ENCODE measurements at regions not wholly inside any gene's neighbourhood (a gene's known extent, or its start where the extent isn't known, plus 50 kb on each side); places are given as distances from the start of the nearest gene placed in this dataset.

GRCh38 chr3:117927825-117928224, 1106.8 kb downstream of the IGSF11 start:
- no peak for DNase-seq

GRCh38 chr3:117928836-117929235, 1105.8 kb downstream of the IGSF11 start:
- no peak for DNase-seq

- DNase-seq: no peak
Observed at GRCh38 chr3:117932441-117932840, 1102.2 kb downstream of the IGSF11 start.

- no peak for DNase-seq
Observed at GRCh38 chr3:117936159-117936558, 1098.5 kb downstream of the IGSF11 start.

- no peak for DNase-seq
Observed at GRCh38 chr3:117938974-117939373, 1095.7 kb downstream of the IGSF11 start.

- DNase-seq: no peak
Observed at GRCh38 chr3:117939425-117940027, 1095.1 kb downstream of the IGSF11 start.

GRCh38 chr3:117941015-117941414, 1093.6 kb downstream of the IGSF11 start:
- DNase-seq: no peak

- no peak for DNase-seq
Observed at GRCh38 chr3:117941756-117942155, 1092.9 kb downstream of the IGSF11 start.

GRCh38 chr3:117954131-117954530, 1080.5 kb downstream of the IGSF11 start:
- DNase-seq: no peak

GRCh38 chr3:117955196-117955595, 1079.5 kb downstream of the IGSF11 start:
- no peak for DNase-seq

- no peak for DNase-seq
Observed at GRCh38 chr3:117958027-117958426, 1076.6 kb downstream of the IGSF11 start.

- DNase-seq: no peak
Observed at GRCh38 chr3:117962750-117963149, 1071.9 kb downstream of the IGSF11 start.

- no peak for DNase-seq
Observed at GRCh38 chr3:117963858-117964257, 1070.8 kb downstream of the IGSF11 start.

- DNase-seq: no peak
Observed at GRCh38 chr3:117964814-117965213, 1069.8 kb downstream of the IGSF11 start.

- DNase-seq: no peak
Observed at GRCh38 chr3:117977504-117978228, 1057.0 kb downstream of the IGSF11 start.

GRCh38 chr3:117979466-117979865, 1055.2 kb downstream of the IGSF11 start:
- DNase-seq: no peak

- no peak for DNase-seq
Observed at GRCh38 chr3:117987256-117987655, 1047.4 kb downstream of the IGSF11 start.

GRCh38 chr3:117989982-117990381, 1044.7 kb downstream of the IGSF11 start:
- DNase-seq: no peak

GRCh38 chr3:117990627-117991026, 1044.0 kb downstream of the IGSF11 start:
- DNase-seq: no peak

- no peak for DNase-seq
Observed at GRCh38 chr3:117995842-117996437, 1038.7 kb downstream of the IGSF11 start.

GRCh38 chr3:117997201-117998049, 1037.2 kb downstream of the IGSF11 start:
- DNase-seq: peak; percentile 53

GRCh38 chr3:117998071-117998470, 1036.6 kb downstream of the IGSF11 start:
- no peak for DNase-seq

GRCh38 chr3:118000219-118000618, 1034.4 kb downstream of the IGSF11 start:
- DNase-seq: no peak

Data from stimulated activated CD4-positive, alpha-beta T cell treated with anti-CD3 and anti-CD28 coated beads, Interleukin-1b, Interleukin-23, amount 100 ng/mL, for 48 hours (primary cell).